Stomach (tissue), 4 donors: ENCODE measurements at regions not wholly inside any gene's neighbourhood (a gene's known extent, or its start where the extent isn't known, plus 50 kb on each side); places are given as distances from the start of the nearest gene placed in this dataset.

Experiments used
- CTCF ChIP-seq, 7 experiments: fragments of 450-650 bp in 4 of 7; fragments of 200-600 bp in 3 of 7; sonication (generic) in 3 of 7; IDR thresholded peaks; one replicate each; pipeline ENCODE4 v1.5.1; 2016 to 2019; ENCODE audit warnings: antibody characterized with exemption in 7 of 7, control low read depth in 2 of 7, mild to moderate bottlenecking in 1 of 7
- EP300 ChIP-seq: sonication (generic); formaldehyde crosslinking; IDR thresholded peaks from one replicate; pipeline ENCODE4 v1.6.1; 2017; ENCODE audit warnings: antibody characterized with exemption
- POLR2A ChIP-seq, 4 donors: fragments of 450-650 bp; IDR thresholded peaks; one replicate each; pipeline ENCODE4 v1.6.1; 2016; ENCODE audit warnings: antibody characterized with exemption in 4 of 4, control low read depth in 2 of 4, mild to moderate bottlenecking in 1 of 4, moderate library complexity in 1 of 4
- POLR2AphosphoS5 ChIP-seq, 3 donors: sonication (generic); formaldehyde crosslinking; IDR thresholded peaks; one replicate each; pipeline ENCODE4 v1.6.1; 2016; ENCODE audit warnings: antibody characterized with exemption in 3 of 3

GRCh38 chr5:16992006-16992405 is 55.9 kb upstream of the MYO10 start:
- TF ChIP-seq CTCF (IDR thresholded peaks at IDR 0.05) = no peak
- no peak for TF ChIP-seq POLR2AphosphoS5 (IDR thresholded peaks at IDR 0.05)
- TF ChIP-seq POLR2A (IDR thresholded peaks at IDR 0.05) = no peak
- TF ChIP-seq EP300 = no peak
